ENCODE measurements at regions not wholly inside any gene's neighbourhood (a gene's known extent, or its start where the extent isn't known, plus 50 kb on each side); places are given as distances from the start of the nearest gene placed in this dataset.

- DNase-seq = no peak
Observed at GRCh38 chr13:27014406-27015359, 156.9 kb downstream of the USP12 start.

GRCh38 chr13:27012482-27013197 lies 159.0 kb downstream of the USP12 start:
- DNase-seq = no peak

- no peak for DNase-seq
Observed at GRCh38 chr13:27011661-27012060, 159.9 kb downstream of the USP12 start.

GRCh38 chr13:27008733-27009132 lies 162.9 kb downstream of the USP12 start:
- DNase-seq = no peak

GRCh38 chr13:27007166-27007565 lies 164.4 kb downstream of the USP12 start:
- no peak for DNase-seq

- no peak for DNase-seq
Observed at GRCh38 chr13:27006519-27007161, 165.0 kb downstream of the USP12 start.

GRCh38 chr13:27005976-27006518 lies 165.6 kb downstream of the USP12 start:
- no peak for DNase-seq

GRCh38 chr13:27005556-27005955 lies 166.1 kb downstream of the USP12 start:
- no peak for DNase-seq

GRCh38 chr13:27004866-27005265 lies 166.7 kb downstream of the USP12 start:
- no peak for DNase-seq

GRCh38 chr13:27004326-27004725 lies 167.3 kb downstream of the USP12 start:
- DNase-seq = no peak

- no peak for DNase-seq
Observed at GRCh38 chr13:27001705-27002104, 169.9 kb downstream of the USP12 start.

- DNase-seq = no peak
Observed at GRCh38 chr13:27000686-27001085, 170.9 kb downstream of the USP12 start.

- no peak for DNase-seq
Observed at GRCh38 chr13:26999499-26999898, 172.1 kb downstream of the USP12 start.

- no peak for DNase-seq
Observed at GRCh38 chr13:26998292-26998691, 173.3 kb downstream of the USP12 start.

GRCh38 chr13:26996965-26997752 lies 174.5 kb downstream of the USP12 start:
- DNase-seq = no peak

- no peak for DNase-seq
Observed at GRCh38 chr13:26995159-26995558, 176.5 kb downstream of the USP12 start.

GRCh38 chr13:26993780-26994179 lies 177.8 kb downstream of the USP12 start:
- no peak for DNase-seq

- DNase-seq = no peak
Observed at GRCh38 chr13:26992951-26993719, 178.5 kb downstream of the USP12 start.

- no peak for DNase-seq
Observed at GRCh38 chr13:26991508-26992181, 180.0 kb downstream of the USP12 start.

- no peak for DNase-seq
Observed at GRCh38 chr13:26989957-26990713, 181.5 kb downstream of the USP12 start.

Data from SW 1271 (cell line).